GM19023 (cell line): ENCODE measurements at regions not wholly inside any gene's neighbourhood (a gene's known extent, or its start where the extent isn't known, plus 50 kb on each side); places are given as distances from the start of the nearest gene placed in this dataset.
"Not testable (repeated sequence)": the region's sequence is repeated elsewhere in the genome, so short reads cannot be mapped to it uniquely, and the experiment has no call there.

ENCODE experiments used
- ATAC-seq: cut with Tn5 transposase; IDR thresholded peaks from one replicate; pipeline ENCODE4 v1.9.1; 2021; ENCODE audit warnings: mild to moderate bottlenecking, moderate library complexity; ENCODE audit not compliant: unreplicated experiment

DNA sequence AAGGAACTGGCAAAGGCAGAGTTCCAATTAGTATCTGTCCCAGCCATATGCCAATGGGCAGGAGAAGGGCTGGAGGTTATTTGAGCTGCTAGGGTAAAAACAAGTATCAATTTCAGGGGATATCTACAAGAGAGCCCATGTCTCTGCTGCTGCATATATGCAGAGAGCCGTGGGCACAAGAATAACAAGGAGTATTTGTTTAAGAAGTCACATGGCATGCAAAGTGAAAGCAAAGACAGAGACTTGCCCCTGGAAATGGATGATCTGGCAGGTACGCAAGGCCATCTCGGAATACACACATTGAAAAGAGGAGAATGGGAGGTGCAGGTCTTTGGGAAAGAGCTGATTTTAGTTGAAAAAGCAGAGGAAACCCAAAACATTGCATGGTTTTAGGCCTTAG, 170.6 kb downstream of the EVA1A start:
- ATAC-seq: no peak

DNA sequence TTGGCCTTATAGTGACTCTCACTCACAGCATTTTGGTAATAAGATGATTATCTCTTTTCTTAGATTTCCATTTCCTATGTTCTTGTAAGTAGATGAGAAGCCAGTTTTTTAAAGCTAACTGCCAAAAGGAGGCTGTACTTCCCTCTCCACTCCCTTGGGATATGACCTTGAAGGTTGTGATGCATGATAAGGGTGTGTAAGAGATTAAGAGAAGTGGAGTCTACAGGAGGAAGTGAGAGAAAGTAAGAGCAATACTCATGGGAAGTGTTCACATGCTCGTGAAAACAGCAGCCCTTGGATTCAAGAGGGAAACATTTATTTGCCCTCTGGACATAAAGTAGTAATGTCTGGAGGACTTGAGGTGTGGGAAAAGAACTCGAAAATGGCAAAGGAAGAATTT, 171.5 kb downstream of the EVA1A start:
- no peak for ATAC-seq

DNA sequence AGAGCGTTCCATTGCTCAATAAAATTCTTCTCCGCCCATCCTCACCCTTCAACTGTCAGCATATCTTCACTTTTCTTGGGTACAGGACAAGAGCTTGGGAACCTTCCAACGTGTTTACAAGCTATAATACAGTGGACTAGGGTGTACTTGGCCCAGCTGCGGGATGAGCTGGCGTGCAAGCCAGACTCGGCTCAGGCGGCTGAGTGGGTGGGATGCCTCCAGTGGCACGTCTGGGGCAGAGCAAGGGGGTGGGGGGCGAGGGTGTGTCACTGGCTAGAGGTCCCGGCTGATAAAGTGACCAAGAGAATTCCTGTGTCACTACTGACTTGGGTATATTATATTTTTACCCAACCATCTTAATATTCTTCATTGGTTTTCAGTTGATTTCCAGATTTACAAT, 179.7 kb downstream of the EVA1A start:
- ATAC-seq: no peak

DNA sequence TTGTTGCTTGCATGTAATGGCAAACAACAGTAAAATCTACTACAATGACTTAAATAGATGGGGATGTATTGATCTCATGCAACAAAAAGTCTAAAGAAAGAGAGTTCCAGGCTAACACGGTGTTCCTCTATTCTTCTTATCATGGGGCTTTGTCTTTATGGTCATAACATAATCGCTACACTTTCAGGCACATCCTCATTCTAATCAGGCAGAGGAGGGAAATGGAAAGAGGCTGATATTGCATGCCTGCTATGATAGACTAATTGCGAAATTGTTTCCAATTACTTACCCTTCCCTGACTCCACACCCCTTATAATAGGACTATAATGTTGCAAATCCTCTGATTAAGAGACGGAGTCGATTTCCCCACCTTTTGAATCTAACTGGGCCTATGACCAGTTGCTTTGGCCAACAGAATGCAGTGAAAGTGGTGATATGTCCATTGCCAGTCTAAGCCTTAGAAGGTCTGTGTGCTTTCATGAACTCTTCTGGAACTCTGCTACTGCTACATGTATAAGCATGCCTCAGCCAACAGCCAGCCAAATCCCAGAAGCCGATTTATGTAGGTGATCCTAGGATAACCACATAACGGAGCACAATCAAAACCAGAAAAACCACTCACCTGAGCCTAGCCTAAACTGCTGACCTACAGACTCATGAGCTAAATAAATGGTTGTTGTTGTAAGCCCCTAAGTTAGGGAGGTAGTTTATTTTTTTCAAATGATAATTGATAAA, 180.3 kb upstream of the TACR1 start:
- ATAC-seq: no peak

- ATAC-seq: no peak
These were observed 176.6 kb upstream of the TACR1 start for GRCh38 chr2:75375646-75376582.

DNA sequence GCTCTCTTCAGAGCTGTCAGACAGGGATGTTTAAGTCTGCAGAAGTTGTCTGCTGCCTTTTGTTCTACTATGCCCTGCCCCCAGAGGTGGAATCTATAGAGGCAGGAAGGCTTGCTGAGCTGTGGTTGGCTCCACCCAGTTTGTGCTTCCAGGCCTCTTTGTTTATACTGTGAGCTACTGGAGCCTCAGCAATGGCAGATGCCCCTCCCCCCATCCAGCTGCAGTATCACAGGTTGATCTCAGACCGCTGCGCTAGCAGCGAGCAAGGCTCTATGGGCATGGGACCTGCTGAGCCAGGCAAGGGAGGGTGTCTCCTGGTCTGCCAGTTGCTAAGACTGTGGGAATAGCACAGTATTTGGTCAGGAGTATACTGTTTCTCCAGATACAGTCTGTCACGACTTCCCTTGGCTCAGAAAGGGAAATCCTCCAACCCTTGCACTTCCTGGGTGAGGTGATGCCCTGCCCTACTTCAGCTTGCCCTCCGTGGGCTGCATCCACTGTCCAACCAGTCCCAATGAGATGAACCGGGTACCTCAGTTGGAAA, 175.2 kb upstream of the TACR1 start:
- not testable (repeated sequence) for ATAC-seq

DNA sequence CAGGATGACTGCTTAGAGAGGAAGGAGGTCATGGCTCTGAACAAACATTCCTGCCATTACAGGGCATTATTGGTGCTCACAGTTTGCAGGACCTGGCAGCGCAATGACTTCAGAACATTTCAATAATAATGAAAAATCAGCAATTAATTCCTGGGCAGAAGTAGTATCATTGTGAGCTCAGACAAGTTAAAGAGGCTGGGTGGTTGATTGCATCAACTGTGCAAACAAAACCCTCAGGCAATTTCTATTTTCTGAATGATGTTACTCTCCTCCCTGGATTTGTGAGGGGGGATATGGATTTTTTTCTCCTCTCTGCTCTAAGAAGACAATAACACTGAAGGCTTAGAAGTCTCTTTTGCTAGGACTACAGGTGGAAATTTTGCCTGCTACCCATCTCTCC, 168.1 kb upstream of the TACR1 start:
- no peak for ATAC-seq

- ATAC-seq: no peak
These were observed 162.2 kb upstream of the TACR1 start for GRCh38 chr2:75361486-75361885.

DNA sequence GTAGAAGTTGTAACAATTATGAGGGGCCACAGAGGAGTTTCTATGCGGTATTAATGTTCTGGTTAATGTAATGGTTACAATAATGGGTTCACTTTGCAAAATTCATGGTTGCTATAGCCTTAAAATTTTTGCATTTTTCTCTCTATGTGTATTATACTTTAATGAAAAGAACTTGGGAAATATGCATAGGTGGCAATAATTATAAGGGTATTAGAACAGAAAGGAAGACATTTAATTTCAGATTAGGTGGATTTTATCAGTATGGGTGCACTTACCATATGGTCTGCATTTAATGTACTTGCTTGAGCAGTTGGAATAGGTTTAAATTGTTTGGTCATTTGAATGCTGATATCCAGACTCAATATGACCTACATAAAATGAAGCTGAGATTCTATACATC, 161.6 kb upstream of the TACR1 start:
- ATAC-seq: no peak

DNA sequence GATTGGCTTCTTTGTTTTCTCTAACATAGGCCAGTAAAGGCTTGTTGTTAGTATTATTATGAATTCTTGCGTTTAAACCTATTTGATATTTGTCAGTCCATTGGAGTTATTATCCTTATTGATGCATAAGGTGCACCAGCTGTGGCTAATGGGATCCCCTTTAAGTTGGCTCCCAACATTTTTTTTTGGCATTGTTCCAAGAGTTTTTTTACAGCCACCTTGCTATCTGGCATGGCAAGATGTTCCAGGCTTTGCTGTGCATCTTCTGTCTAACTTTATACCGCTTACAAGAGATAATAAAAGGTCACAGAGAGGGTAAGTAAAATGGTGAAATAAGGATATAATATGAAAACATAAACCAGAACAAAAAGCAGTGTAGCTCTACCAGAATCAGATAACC, 157.5 kb upstream of the TACR1 start:
- no peak for ATAC-seq

DNA sequence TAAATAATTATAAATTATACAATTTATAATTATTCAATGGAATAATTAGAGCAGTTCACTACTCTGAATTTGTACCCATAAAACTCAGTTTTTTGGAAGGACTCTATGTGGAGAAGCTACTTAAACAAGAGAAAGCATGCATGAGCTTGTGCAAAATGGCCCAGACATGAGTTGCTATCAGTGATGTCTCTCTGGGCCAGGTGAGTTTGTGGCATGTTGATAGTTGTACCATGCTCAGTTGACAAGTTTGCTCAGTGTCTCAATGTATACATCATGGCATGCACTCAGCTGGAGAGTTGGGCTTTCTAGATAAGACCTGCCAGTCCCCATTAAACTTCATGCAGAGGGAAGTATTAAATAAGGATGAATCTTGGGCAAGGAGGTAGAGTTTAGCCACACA, 153.8 kb upstream of the TACR1 start:
- ATAC-seq: no peak

DNA sequence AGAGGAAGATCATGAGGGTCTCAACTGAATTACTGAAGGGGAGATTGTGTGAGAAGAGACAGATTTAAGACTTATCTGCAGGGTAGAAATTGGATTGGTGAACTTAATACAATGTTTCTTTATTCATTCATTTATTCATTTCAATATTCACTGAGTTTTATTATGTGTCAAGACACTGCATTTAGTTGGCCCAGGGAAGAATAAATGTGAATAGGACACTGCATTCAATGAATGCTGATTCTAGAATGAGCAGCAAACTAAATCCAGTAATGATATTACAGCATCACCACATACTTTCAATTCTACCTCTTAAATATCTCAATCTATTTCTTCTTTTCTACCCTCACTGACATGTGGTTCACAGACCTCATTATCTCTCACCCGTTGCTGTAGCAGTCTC, 149.0 kb upstream of the TACR1 start:
- no peak for ATAC-seq

DNA sequence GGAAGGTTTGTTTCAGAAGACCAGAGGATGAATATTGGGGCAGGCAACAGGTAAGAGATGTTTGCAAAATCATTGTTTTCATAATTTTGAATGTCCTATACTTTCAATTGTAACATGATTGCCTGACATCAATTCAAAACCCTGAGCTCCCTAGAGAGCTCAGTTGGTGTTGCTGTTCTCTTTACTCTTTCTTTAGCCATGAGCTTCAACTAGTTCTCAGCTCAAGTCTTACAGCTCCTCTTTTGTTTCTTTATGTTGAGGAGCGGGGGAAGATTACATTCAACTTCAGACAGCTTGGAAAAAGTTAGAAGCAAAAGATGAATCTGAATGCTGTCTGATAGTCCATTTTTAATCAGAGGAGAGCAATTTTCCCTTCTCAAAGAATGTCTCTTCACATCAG, 144.8 kb upstream of the TACR1 start:
- no peak for ATAC-seq

GRCh38 chr2:75342504-75343175, 143.3 kb upstream of the TACR1 start:
- no peak for ATAC-seq

GRCh38 chr2:75340560-75340959, 141.2 kb upstream of the TACR1 start:
- ATAC-seq: no peak

DNA sequence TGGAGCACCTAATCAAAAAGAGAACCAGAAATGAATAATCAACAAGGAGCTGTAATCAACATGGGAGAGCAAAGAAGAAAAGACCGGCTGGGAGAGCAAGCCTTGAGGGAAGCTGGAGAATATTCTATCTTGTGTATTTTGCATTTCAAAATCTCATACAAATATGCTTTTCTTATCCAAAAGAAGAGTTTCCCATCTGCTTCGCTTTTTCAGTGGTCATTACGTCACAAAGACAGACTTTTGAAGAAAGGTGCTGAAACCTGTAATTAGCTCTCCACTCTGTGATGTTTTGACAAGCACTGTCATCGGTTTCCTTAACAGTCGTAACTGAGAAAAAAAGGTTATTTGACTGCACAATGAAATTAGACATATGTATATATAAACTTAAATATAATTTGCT, 139.1 kb upstream of the TACR1 start:
- no peak for ATAC-seq

DNA sequence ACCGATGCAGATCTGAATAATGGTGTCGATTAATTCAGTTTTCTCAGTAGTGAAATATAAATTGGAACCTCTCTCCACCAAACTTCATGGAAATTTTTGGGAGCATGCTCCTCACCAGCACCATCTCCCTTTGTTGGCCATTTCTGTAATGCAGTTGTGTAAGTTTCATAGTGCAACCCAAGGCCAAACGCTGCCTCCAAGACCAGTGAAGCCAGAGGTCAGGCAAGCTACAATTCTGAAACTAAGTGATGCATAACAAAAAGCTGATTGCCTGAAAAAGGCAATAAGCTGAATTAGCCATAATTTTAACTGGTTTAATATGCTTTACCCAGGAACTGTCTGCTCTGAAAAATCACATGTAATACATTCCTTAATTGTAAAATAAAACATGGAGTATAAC, 138.3 kb upstream of the TACR1 start:
- ATAC-seq: no peak

GRCh38 chr2:75337016-75337415, 137.7 kb upstream of the TACR1 start:
- no peak for ATAC-seq

DNA sequence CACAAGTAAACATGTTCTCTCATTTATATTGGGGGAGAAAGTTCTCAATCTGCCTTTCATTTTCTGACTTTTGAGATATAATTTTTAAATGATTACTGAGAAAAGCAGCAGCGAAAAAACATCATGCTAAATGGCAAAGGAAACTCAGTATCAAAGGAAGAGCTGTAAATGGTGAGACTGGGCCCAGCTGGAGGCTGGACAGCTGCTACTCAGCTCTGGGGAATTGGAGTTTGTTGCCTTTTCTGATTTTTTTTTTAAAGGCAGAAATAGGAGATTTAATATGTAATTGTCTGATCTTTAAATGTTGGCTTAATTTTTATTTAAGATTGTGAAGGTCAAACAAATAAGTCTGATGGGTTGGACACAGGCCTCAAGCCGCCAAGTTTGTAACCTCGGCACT, 137.1 kb upstream of the TACR1 start:
- no peak for ATAC-seq

GRCh38 chr2:75334076-75334475, 134.8 kb upstream of the TACR1 start:
- ATAC-seq: no peak

DNA sequence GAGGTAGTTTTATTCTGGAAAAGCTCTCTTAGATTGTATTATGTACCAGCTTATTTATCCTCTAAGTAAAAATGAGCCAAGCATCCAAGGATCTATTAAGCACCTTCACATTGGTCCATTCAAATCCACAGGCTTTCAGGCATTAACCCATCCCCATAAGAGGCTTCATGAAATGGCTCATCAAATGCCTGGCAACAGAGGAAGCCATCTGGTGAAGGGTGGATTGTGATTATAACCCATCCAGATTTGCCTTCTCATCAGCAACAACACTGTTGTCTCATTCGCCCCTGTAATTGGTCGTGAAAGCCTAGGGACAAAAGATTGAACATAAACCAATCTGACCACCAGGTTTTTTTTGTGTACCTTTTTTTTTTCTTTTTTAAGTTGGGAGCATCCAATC, 134.3 kb upstream of the TACR1 start:
- ATAC-seq: no peak
